Lower lobe of right lung (tissue), 2 donors: ENCODE measurements at regions not wholly inside any gene's neighbourhood (a gene's known extent, or its start where the extent isn't known, plus 50 kb on each side); places are given as distances from the start of the nearest gene placed in this dataset.
"Not testable (repeated sequence)": the region's sequence is repeated elsewhere in the genome, so short reads cannot be mapped to it uniquely, and the experiment has no call there.

Source experiments
- ATAC-seq, 2 donors: fragments of 200-7000 bp; cut with Tn5 transposase; one replicate each; pipeline ENCODE4 v1.9.1; 2020 to 2022; ENCODE audit warnings: mild to moderate bottlenecking in 2 of 2, moderate library complexity in 2 of 2
- DNase-seq: peaks from one replicate; pipeline ENCODE4 v3.0.0-alpha.2; 2020
- H3K27ac ChIP-seq: fragments of 200-600 bp; one replicate; pipeline ENCODE4 v1.8.0; 2022
- H3K27me3 ChIP-seq: fragments of 200-600 bp; one replicate; pipeline ENCODE4 v1.8.0; 2022; ENCODE audit warnings: low read depth
- H3K36me3 ChIP-seq: fragments of 200-600 bp; one replicate; pipeline ENCODE4 v1.8.0; 2022; ENCODE audit warnings: mild to moderate bottlenecking
- H3K4me1 ChIP-seq: fragments of 200-600 bp; one replicate; pipeline ENCODE4 v1.8.0; 2022
- H3K4me3 ChIP-seq: fragments of 200-600 bp; one replicate; pipeline ENCODE4 v1.8.0; 2022; ENCODE audit warnings: mild to moderate bottlenecking
- H3K9me3 ChIP-seq: fragments of 200-600 bp; one replicate; pipeline ENCODE4 v1.8.0; 2022
- CTCF ChIP-seq: fragments of 200-600 bp; IDR thresholded peaks from one replicate; pipeline ENCODE4 v1.8.0; 2022; ENCODE audit warnings: antibody characterized with exemption, mild to moderate bottlenecking
- intact Hi-C: fragments of 100-400 bp; cut with DNase I; formaldehyde crosslinking; loops from one replicate; pipeline ENCODE4 v1.11.0; 2022
- donor health status: DM: no; HTN: yes; CAD: no; lungs with severe emphysema.

GRCh38 chr11:42870480-42870879 lies 441.3 kb upstream of the API5 start:
- ATAC-seq, result no peak
- no peaks in the 10 kb centered on the region for H3K4me1 ChIP-seq

GRCh38 chr11:42873800-42874405 lies 437.9 kb upstream of the API5 start:
- H3K4me3 ChIP-seq, ATAC-seq, H3K36me3 ChIP-seq, H3K4me1 ChIP-seq, DNase-seq, H3K27me3 ChIP-seq, H3K9me3 ChIP-seq, H3K27ac ChIP-seq, intact Hi-C loops: not testable (repeated sequence)

More at GRCh38 chr11:42870480-42870879, 441.3 kb upstream of the API5 start:
- TF ChIP-seq CTCF, result no peak
- H3K36me3 ChIP-seq, result no peaks in the 10 kb centered on the region
- no peaks in the 10 kb centered on the region for H3K9me3 ChIP-seq
- H3K27me3 ChIP-seq, result no peaks in the 10 kb centered on the region
- no peak for DNase-seq
- no peak overlapping the region for H3K27ac ChIP-seq
- H3K4me3 ChIP-seq, result no peak overlapping the region
- intact Hi-C loops, result no loop called here

GRCh38 chr11:42881335-42881734 lies 430.5 kb upstream of the API5 start:
- DNase-seq, H3K27ac ChIP-seq, ATAC-seq, H3K9me3 ChIP-seq, intact Hi-C loops, H3K27me3 ChIP-seq, H3K36me3 ChIP-seq, H3K4me1 ChIP-seq, H3K4me3 ChIP-seq: not testable (repeated sequence)

GRCh38 chr11:42890773-42891172 lies 421.0 kb upstream of the API5 start:
- H3K27ac ChIP-seq, result no peak overlapping the region
- no peak overlapping the region for H3K4me3 ChIP-seq
- no peak for TF ChIP-seq CTCF
- intact Hi-C loops, result no loop called here
- no peak for ATAC-seq
- no peaks in the 10 kb centered on the region for H3K9me3 ChIP-seq
- no peaks in the 10 kb centered on the region for H3K4me1 ChIP-seq
- no peak for DNase-seq
- no peaks in the 10 kb centered on the region for H3K27me3 ChIP-seq
- no peaks in the 10 kb centered on the region for H3K36me3 ChIP-seq

- no peak overlapping the region for H3K27ac ChIP-seq
- no peak for ATAC-seq
- no peak for DNase-seq
Observed at GRCh38 chr11:42901084-42901483, 410.7 kb upstream of the API5 start.

GRCh38 chr11:42906226-42906625 lies 405.6 kb upstream of the API5 start:
- Histone ChIP-seq H3K27ac (no peak overlapping the region), H3K27me3 (no peaks in the 10 kb centered on the region), H3K4me3 (no peak overlapping the region), H3K9me3 (no peaks in the 10 kb centered on the region), H3K36me3 (no peaks in the 10 kb centered on the region), H3K4me1 (no peaks in the 10 kb centered on the region)
- DNase-seq, result no peak
- intact Hi-C loops, result no loop called here
- TF ChIP-seq CTCF, result no peak
- no peak for ATAC-seq

More at GRCh38 chr11:42901084-42901483, 410.7 kb upstream of the API5 start:
- Histone ChIP-seq H3K4me1 (no peaks in the 10 kb centered on the region), H3K36me3 (no peaks in the 10 kb centered on the region), H3K9me3 (no peaks in the 10 kb centered on the region), H3K4me3 (no peak overlapping the region), H3K27me3 (no peaks in the 10 kb centered on the region)
- intact Hi-C loops, result no loop called here
- no peak for TF ChIP-seq CTCF
